ENCODE measurements at regions not wholly inside any gene's neighbourhood (a gene's known extent, or its start where the extent isn't known, plus 50 kb on each side); places are given as distances from the start of the nearest gene placed in this dataset.

- ATAC-seq (ENCODE audit: low read depth) (no peak), DNase-seq (no peak)
- H3K9me3 Mint-ChIP-seq: no peaks in the 10 kb centered on the region
- H3K36me3 Mint-ChIP-seq: no peaks in the 10 kb centered on the region
- no peak overlapping the region for H3K4me3 Mint-ChIP-seq
- POLR2A ChIA-PET: no interaction called here
- H3K27me3 Mint-ChIP-seq: peaks cover 23% of the 10 kb centered on the region
- no peak overlapping the region for H3K27ac Mint-ChIP-seq
- no peaks in the 10 kb centered on the region for H3K4me1 Mint-ChIP-seq
Observed at GRCh38 chr3:193991666-193992424, 144.1 kb upstream of the HES1 start.

- Mint-ChIP-seq H3K4me3 (no peak overlapping the region), H3K4me1 (no peaks in the 10 kb centered on the region), H3K36me3 (no peaks in the 10 kb centered on the region), H3K9me3 (no peaks in the 10 kb centered on the region), H3K27me3 (peaks cover 22% of the 10 kb centered on the region), H3K27ac (no peak overlapping the region)
- DNase-seq: no peak
- no peak for ATAC-seq (ENCODE audit: low read depth)
- POLR2A ChIA-PET: no interaction called here
Observed at GRCh38 chr3:193992425-193993037, 143.4 kb upstream of the HES1 start.

GRCh38 chr3:193996221-193996620 is 139.7 kb upstream of the HES1 start:
- H3K27ac Mint-ChIP-seq: no peak overlapping the region
- no peaks in the 10 kb centered on the region for H3K36me3 Mint-ChIP-seq
- H3K4me1 Mint-ChIP-seq: no peaks in the 10 kb centered on the region
- POLR2A ChIA-PET: no interaction called here
- ATAC-seq (ENCODE audit: low read depth): no peak
- no peaks in the 10 kb centered on the region for H3K9me3 Mint-ChIP-seq
- peaks cover 27% of the 10 kb centered on the region for H3K27me3 Mint-ChIP-seq
- H3K4me3 Mint-ChIP-seq: no peak overlapping the region
- DNase-seq: no peak

GRCh38 chr3:193996641-193997089 is 139.3 kb upstream of the HES1 start:
- Mint-ChIP-seq H3K4me3 (no peak overlapping the region), H3K36me3 (no peaks in the 10 kb centered on the region), H3K9me3 (no peaks in the 10 kb centered on the region), H3K4me1 (no peaks in the 10 kb centered on the region), H3K27ac (no peak overlapping the region), H3K27me3 (peaks cover 24% of the 10 kb centered on the region)
- ATAC-seq (ENCODE audit: low read depth) (no peak), DNase-seq (no peak)
- POLR2A ChIA-PET: no interaction called here

- no peak overlapping the region for H3K4me3 Mint-ChIP-seq
- H3K27ac Mint-ChIP-seq: no peak overlapping the region
- no peaks in the 10 kb centered on the region for H3K9me3 Mint-ChIP-seq
- H3K27me3 Mint-ChIP-seq: peaks cover 23% of the 10 kb centered on the region
- ATAC-seq (ENCODE audit: low read depth) (no peak), DNase-seq (no peak)
- H3K36me3 Mint-ChIP-seq: no peaks in the 10 kb centered on the region
- peaks cover 2% of the 10 kb centered on the region for H3K4me1 Mint-ChIP-seq
- POLR2A ChIA-PET: no interaction called here
Observed at GRCh38 chr3:193997228-193998122, 138.5 kb upstream of the HES1 start.

GRCh38 chr3:193998123-193998448 is 137.9 kb upstream of the HES1 start:
- POLR2A ChIA-PET: no interaction called here
- no peak overlapping the region for H3K27ac Mint-ChIP-seq

GRCh38 chr3:193998628-193999195 is 137.2 kb upstream of the HES1 start:
- POLR2A ChIA-PET: no interaction called here
- H3K27me3 Mint-ChIP-seq: peaks cover 26% of the 10 kb centered on the region
- no peak overlapping the region for H3K27ac Mint-ChIP-seq
- DNase-seq: no peak
- ATAC-seq (ENCODE audit: low read depth): no peak
- no peak overlapping the region for H3K4me3 Mint-ChIP-seq
- peaks cover 5% of the 10 kb centered on the region for H3K4me1 Mint-ChIP-seq
- H3K9me3 Mint-ChIP-seq: no peaks in the 10 kb centered on the region
- H3K36me3 Mint-ChIP-seq: no peaks in the 10 kb centered on the region

More at GRCh38 chr3:193998123-193998448, 137.9 kb upstream of the HES1 start:
- Mint-ChIP-seq H3K4me3 (no peak overlapping the region), H3K4me1 (peaks cover 2% of the 10 kb centered on the region), H3K27me3 (peaks cover 21% of the 10 kb centered on the region), H3K36me3 (no peaks in the 10 kb centered on the region), H3K9me3 (no peaks in the 10 kb centered on the region)
- DNase-seq (no peak), ATAC-seq (ENCODE audit: low read depth) (no peak)

GRCh38 chr3:194000100-194000499 is 135.8 kb upstream of the HES1 start:
- Mint-ChIP-seq H3K36me3 (no peaks in the 10 kb centered on the region), H3K4me1 (peaks cover 5% of the 10 kb centered on the region), H3K27ac (no peak overlapping the region), H3K4me3 (no peak overlapping the region), H3K9me3 (no peaks in the 10 kb centered on the region), H3K27me3 (peaks cover 32% of the 10 kb centered on the region)
- POLR2A ChIA-PET: no interaction called here
- ATAC-seq (ENCODE audit: low read depth): no peak
- DNase-seq: no peak

GRCh38 chr3:194000712-194001111 is 135.2 kb upstream of the HES1 start:
- H3K4me1 Mint-ChIP-seq: peaks cover 5% of the 10 kb centered on the region
- no peak for DNase-seq
- no peaks in the 10 kb centered on the region for H3K9me3 Mint-ChIP-seq
- no peak for ATAC-seq (ENCODE audit: low read depth)
- no peaks in the 10 kb centered on the region for H3K36me3 Mint-ChIP-seq
- H3K27me3 Mint-ChIP-seq: peaks cover 33% of the 10 kb centered on the region
- H3K4me3 Mint-ChIP-seq: no peak overlapping the region
- POLR2A ChIA-PET: no interaction called here
- H3K27ac Mint-ChIP-seq: no peak overlapping the region

GRCh38 chr3:194001728-194002459 is 134.1 kb upstream of the HES1 start:
- Mint-ChIP-seq H3K9me3 (no peaks in the 10 kb centered on the region), H3K36me3 (no peaks in the 10 kb centered on the region), H3K27ac (peak overlapping the region; percentile 30), H3K4me3 (no peak overlapping the region), H3K27me3 (peaks cover 32% of the 10 kb centered on the region), H3K4me1 (peaks cover 5% of the 10 kb centered on the region)
- DNase-seq: no peak
- ATAC-seq (ENCODE audit: low read depth): no peak
- POLR2A ChIA-PET: no interaction called here

- Mint-ChIP-seq H3K4me3 (peak overlapping the region; percentile 39), H3K27ac (no peak overlapping the region), H3K36me3 (no peaks in the 10 kb centered on the region), H3K27me3 (peaks cover 28% of the 10 kb centered on the region), H3K4me1 (peaks cover 5% of the 10 kb centered on the region), H3K9me3 (no peaks in the 10 kb centered on the region)
- POLR2A ChIA-PET: no interaction called here
- ATAC-seq (ENCODE audit: low read depth) (peak; percentile 60), DNase-seq (peak; percentile 33)
Observed at GRCh38 chr3:194003114-194004057, 132.6 kb upstream of the HES1 start.

- POLR2A ChIA-PET: no interaction called here
- no peak for ATAC-seq (ENCODE audit: low read depth)
- peaks cover 5% of the 10 kb centered on the region for H3K4me1 Mint-ChIP-seq
Observed at GRCh38 chr3:194005930-194006501, 129.9 kb upstream of the HES1 start.

More at GRCh38 chr3:194005930-194006501, 129.9 kb upstream of the HES1 start:
- no peak overlapping the region for H3K4me3 Mint-ChIP-seq
- H3K9me3 Mint-ChIP-seq: no peaks in the 10 kb centered on the region
- DNase-seq: no peak
- H3K36me3 Mint-ChIP-seq: no peaks in the 10 kb centered on the region
- peaks cover 25% of the 10 kb centered on the region for H3K27me3 Mint-ChIP-seq
- no peak overlapping the region for H3K27ac Mint-ChIP-seq

Measured in activated naive CD8-positive, alpha-beta T cell treated with anti-CD3 and anti-CD28 coated beads, Interleukin-2, amount 10 ng/mL, durations not matched to agents 7 days and 5 days (primary cell).